IMR-90 (cell line): ENCODE measurements at regions not wholly inside any gene's neighbourhood (a gene's known extent, or its start where the extent isn't known, plus 50 kb on each side); places are given as distances from the start of the nearest gene placed in this dataset.

ENCODE experiments used
- ATAC-seq: fragments of 200-7000 bp; cut with Tn5 transposase; 2 replicates; pipeline ENCODE4 v1.9.1; 2020; ENCODE audit warnings: low read depth, mild to moderate bottlenecking, moderate library complexity
- BruUV-seq: library from RNA; stranded (reverse); fragments of 400-500 nt; replicated peaks from 2 replicates; lab custom pipeline; 2021; lab: Mats Ljungman, UMichigan
- CTCF ChIA-PET: fragments of 300-600 bp; formaldehyde crosslinking; extraction: SDS; loops from one replicate; lab custom pipeline; 2021; ENCODE audit warnings: antibody characterized with exemption; lab: Yijun Ruan, JAX
- POLR2A ChIA-PET: fragments of 300-600 bp; sonication (Branson Sonifier 250); formaldehyde crosslinking; loops from one replicate; lab custom pipeline; 2022; ENCODE audit warnings: antibody characterized with exemption; ENCODE audit not compliant: unreplicated experiment; lab: Charles Lee
- DNase-seq: peaks from one replicate; pipeline ENCODE4 v3.0.0; 2013
- H2AFZ ChIP-seq: replicated peaks from 2 replicates; pipeline ENCODE3; 2013; ENCODE audit warnings: low read length, mild to moderate bottlenecking; ENCODE audit not compliant: poor library complexity
- H2AK5ac ChIP-seq: 2 replicates; pipeline ENCODE4 v1.6.1; 2013; ENCODE audit warnings: low read depth, low read length, inconsistent platforms
- H2AK9ac ChIP-seq: replicated peaks from 2 replicates; pipeline ENCODE3; 2013; ENCODE audit warnings: mild to moderate bottlenecking, low read depth, low read length, moderate library complexity; ENCODE audit not compliant: poor library complexity
- H2BK120ac ChIP-seq: 2 replicates; pipeline ENCODE4 v1.6.1; 2013; ENCODE audit warnings: low read depth, low read length, inconsistent platforms
- H2BK15ac ChIP-seq: 3 replicates; pipeline ENCODE4 v1.6.1; 2013; ENCODE audit warnings: low read depth, low read length, inconsistent platforms
- H2BK20ac ChIP-seq: 2 replicates; pipeline ENCODE4 v1.6.1; 2013; ENCODE audit warnings: low read depth, mild to moderate bottlenecking, inconsistent platforms, low read length, moderate library complexity
- H2BK5ac ChIP-seq: 2 replicates; pipeline ENCODE4 v1.6.1; 2013; ENCODE audit warnings: mild to moderate bottlenecking, low read depth, low read length, inconsistent platforms; ENCODE audit not compliant: poor library complexity, severe bottlenecking
- H3K14ac ChIP-seq: replicated peaks from 2 replicates; pipeline ENCODE4 v1.6.1; 2013; ENCODE audit warnings: low read depth, low read length, inconsistent platforms
- H3K18ac ChIP-seq: 2 replicates; pipeline ENCODE4 v1.6.1; 2013; ENCODE audit warnings: low read depth, low read length, control low read depth
- H3K23ac ChIP-seq: 2 replicates; pipeline ENCODE4 v1.6.1; 2013; ENCODE audit warnings: low read depth, low read length, inconsistent platforms
- H3K27ac ChIP-seq: 2 replicates; pipeline ENCODE4 v1.5.1; 2013; ENCODE audit warnings: mild to moderate bottlenecking, control low read depth, low read length; ENCODE audit not compliant: insufficient read depth
- H3K27me3 ChIP-seq: 2 replicates; pipeline ENCODE4 v1.6.1; 2013; ENCODE audit warnings: low read length; ENCODE audit not compliant: control insufficient read depth, insufficient read depth
- H3K36me3 ChIP-seq: 2 replicates; pipeline ENCODE4 v1.6.1; 2013; ENCODE audit warnings: low read length, mixed read lengths; ENCODE audit not compliant: control insufficient read depth, insufficient read depth
- H3K4ac ChIP-seq: 2 replicates; pipeline ENCODE4 v1.6.1; 2013; ENCODE audit warnings: low read depth, low read length, inconsistent platforms
- H3K4me1 ChIP-seq: 2 replicates; pipeline ENCODE4 v1.6.1; 2013; ENCODE audit warnings: low read length, mixed read lengths; ENCODE audit not compliant: control insufficient read depth, insufficient read depth
- H3K4me2 ChIP-seq: 2 replicates; pipeline ENCODE4 v1.6.1; 2013; ENCODE audit warnings: low read depth, mild to moderate bottlenecking, control low read depth, low read length, moderate library complexity
- H3K4me3 ChIP-seq: 2 replicates; pipeline ENCODE4 v1.5.1; 2013; ENCODE audit warnings: low read depth, mild to moderate bottlenecking, control low read depth, low read length, moderate library complexity; ENCODE audit not compliant: insufficient read depth
- H3K56ac ChIP-seq: 2 replicates; pipeline ENCODE4 v1.6.1; 2013; ENCODE audit warnings: low read length, inconsistent platforms; ENCODE audit not compliant: insufficient read depth; ENCODE audit errors: extremely low read depth
- H3K79me1 ChIP-seq, 2 experiments: 2 replicates each; pipeline ENCODE4 v1.6.1; 2013; ENCODE audit warnings: low read length in 2 of 2, inconsistent platforms in 1 of 2, low read depth in 1 of 2
- H3K9ac ChIP-seq: 2 replicates; pipeline ENCODE4 v1.6.1; 2013; ENCODE audit warnings: low read depth, low read length, control low read depth
- H3K9me1 ChIP-seq: 2 replicates; pipeline ENCODE4 v1.6.1; 2013; ENCODE audit warnings: low read length, inconsistent platforms; ENCODE audit not compliant: insufficient read depth
- H3K9me3 ChIP-seq: 2 replicates; pipeline ENCODE4 v1.6.1; 2013; ENCODE audit warnings: low read length; ENCODE audit not compliant: control insufficient read depth, insufficient read depth
- H4K20me1 ChIP-seq: 2 replicates; pipeline ENCODE4 v1.6.1; 2013; ENCODE audit warnings: low read length, inconsistent platforms; ENCODE audit not compliant: insufficient read depth
- H4K5ac ChIP-seq: 2 replicates; pipeline ENCODE4 v1.6.1; 2013; ENCODE audit warnings: mild to moderate bottlenecking, low read depth, low read length, control low read depth
- H4K8ac ChIP-seq, 2 experiments: 2 replicates each; pipeline ENCODE4 v1.6.1; 2013; ENCODE audit warnings: low read depth in 2 of 2, low read length in 2 of 2, control low read depth in 1 of 2, inconsistent platforms in 1 of 2
- H4K91ac ChIP-seq: 2 replicates; pipeline ENCODE4 v1.6.1; 2013; ENCODE audit warnings: low read depth, low read length, inconsistent platforms; ENCODE audit not compliant: insufficient read depth
- CEBPB ChIP-seq: IDR thresholded peaks from 2 replicates; pipeline ENCODE4 v1.6.1; 2012; ENCODE audit warnings: low read depth, low read length, improper control_type of control experiment
- MAFK ChIP-seq: IDR thresholded peaks from 2 replicates; pipeline ENCODE4 v1.6.1; 2012; ENCODE audit warnings: low read depth, low read length, improper control_type of control experiment
- WGBS, 2 experiments: methylation state at CpG; one replicate each; pipeline versions ENCODE4 v1.1.5 to v1.1.7; 2013; ENCODE audit warnings: missing lambda C conversion rate in 2 of 2; ENCODE audit not compliant: insufficient read length in 1 of 2; ENCODE audit errors: extremely low coverage in 2 of 2; 5-methylcytosine and 5-hydroxymethylcytosine counted together
- dilution Hi-C: fragments of 300-500 bp; cut with HindIII; formaldehyde crosslinking; loops from one replicate; pipeline ENCODE4 v1.14.3; 2018; ENCODE audit warnings: low sequenced_read_pairs; ENCODE audit not compliant: unreplicated experiment
- in situ Hi-C: fragments of 300-500 bp; cut with MboI; formaldehyde crosslinking; loops from 3 replicates; pipeline ENCODE4 v1.14.3; 2019; ENCODE audit warnings: low sequenced_read_pairs, inconsistent platforms, mixed read lengths
- intact Hi-C: fragments of 100-400 bp; cut with micrococcal nuclease; formaldehyde crosslinking; loops from 2 replicates; pipeline ENCODE4 v1.10.0; 2022

DNA sequence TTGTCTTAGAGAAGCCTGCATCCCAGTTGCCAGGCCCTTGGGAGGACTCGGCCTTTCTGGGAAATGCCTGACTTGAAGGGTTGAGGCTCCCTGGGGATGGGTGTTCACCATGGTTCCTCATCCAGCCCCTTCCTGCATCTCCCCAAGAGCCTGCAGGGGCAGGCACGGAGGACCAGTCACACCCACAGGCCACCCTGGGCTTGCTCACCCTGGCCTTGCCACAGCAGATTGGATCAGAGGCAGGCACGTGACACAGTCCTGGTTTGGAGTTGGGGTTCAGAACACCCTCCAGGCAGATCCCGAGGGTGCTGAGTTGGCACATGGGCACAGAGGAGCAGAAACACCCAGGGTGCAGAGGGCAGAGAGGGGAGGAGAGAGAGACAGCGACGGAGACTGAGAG is 286.1 kb downstream of the PBX3 start:
- intact Hi-C loops: no loop called here
- H2BK15ac ChIP-seq: no peak overlapping the region
- no peak overlapping the region for H4K5ac ChIP-seq
- no peak overlapping the region for H2BK20ac ChIP-seq
- H3K4me1 ChIP-seq: no peaks in the 10 kb centered on the region
- H2BK5ac ChIP-seq: no peak overlapping the region
- H3K18ac ChIP-seq: no peak overlapping the region
- no peaks in the 10 kb centered on the region for H3K9me3 ChIP-seq
- in situ Hi-C loops: no loop called here
- no TSS peak for BruUV-seq
- H3K36me3 ChIP-seq: no peaks in the 10 kb centered on the region
- no peak overlapping the region for H3K23ac ChIP-seq
- H3K9ac ChIP-seq: no peak overlapping the region
- no peak overlapping the region for H3K56ac ChIP-seq
- H3K4ac ChIP-seq: no peak overlapping the region
- no peak overlapping the region for H3K4me3 ChIP-seq
- H2AFZ ChIP-seq: peak overlapping the region; percentile 51
- no peak for DNase-seq
- H3K4me2 ChIP-seq: no peak overlapping the region
- dilution Hi-C loops: no loop called here
- H2BK120ac ChIP-seq: no peak overlapping the region
- H4K91ac ChIP-seq: no peak overlapping the region
- H3K79me1 ChIP-seq: no peaks in the 10 kb centered on the region
- no peak overlapping the region for H4K8ac ChIP-seq
- H3K27ac ChIP-seq: no peak overlapping the region
- CTCF ChIA-PET: no interaction called here
- WGBS, 2 experiments: 48% methylated on average over 2 of the region's 6 CpGs; no CpG with 5 or more reads in 1 of the 2 experiments
- no peaks in the 10 kb centered on the region for H4K20me1 ChIP-seq
- H2AK9ac ChIP-seq: no peak overlapping the region
- POLR2A ChIA-PET: no interaction called here
- peaks cover 33% of the 10 kb centered on the region for H3K27me3 ChIP-seq
- H3K9me1 ChIP-seq: no peaks in the 10 kb centered on the region
- H2AK5ac ChIP-seq: no peak overlapping the region
- H3K14ac ChIP-seq: no peak overlapping the region
- no peak for ATAC-seq
- TF ChIP-seq CEBPB: no peak
- TF ChIP-seq MAFK: no peak
